SK-N-MC (cell line): ENCODE measurements at regions not wholly inside any gene's neighbourhood (a gene's known extent, or its start where the extent isn't known, plus 50 kb on each side); places are given as distances from the start of the nearest gene placed in this dataset.

Source experiments
- EZH2 ChIP-seq: fragments of 200-600 bp; sonication (generic); IDR thresholded peaks from one replicate; pipeline ENCODE4 v1.6.1; 2017; ENCODE audit warnings: antibody characterized with exemption
- FOXP2 ChIP-seq: optimal IDR thresholded peaks from 2 replicates; pipeline ENCODE3; 2011; ENCODE audit warnings: mild to moderate bottlenecking, moderate library complexity; ENCODE audit not compliant: insufficient read depth; ENCODE audit errors: extremely low read length, control extremely low read depth
- POLR2AphosphoS5 ChIP-seq: IDR thresholded peaks from 2 replicates; pipeline ENCODE4 v1.6.1; 2012; ENCODE audit warnings: mild to moderate bottlenecking, low read depth, low read length, borderline replicate concordance

GRCh38 chr1:208497866-208498541, 253.8 kb upstream of the PLXNA2 start:
- TF ChIP-seq EZH2: no peak
- TF ChIP-seq FOXP2: no peak
- TF ChIP-seq POLR2AphosphoS5: no peak
